Kidney (tissue), 13 donors: ENCODE measurements at regions not wholly inside any gene's neighbourhood (a gene's known extent, or its start where the extent isn't known, plus 50 kb on each side); places are given as distances from the start of the nearest gene placed in this dataset.
A peak's percentile ranks its signal among the peaks of the same experiment; 100 is the strongest.
"Not testable (repeated sequence)": the region's sequence is repeated elsewhere in the genome, so short reads cannot be mapped to it uniquely, and the experiment has no call there.

ENCODE experiments used
- DNase-seq, 5 donors: peaks; one replicate each; pipeline ENCODE4 v3.0.0-alpha.2; 2013 to 2020
- FAIRE-seq: peaks from 2 replicates; lab custom pipeline; 2012; peaks lifted over from hg19 to GRCh38; lab: Jason Lieb, UNC
- H3K27ac ChIP-seq, 2 donors: one replicate each; pipeline ENCODE4 v1.7.0; 2013; ENCODE audit warnings: low read depth in 2 of 2, low read length in 2 of 2, inconsistent platforms in 1 of 2
- H3K27me3 ChIP-seq: one replicate; pipeline ENCODE4 v1.7.1; 2013; ENCODE audit warnings: low read length, inconsistent platforms; ENCODE audit not compliant: control insufficient read depth, insufficient read depth
- H3K36me3 ChIP-seq, 3 donors: one replicate each; pipeline versions ENCODE4 v1.7.0 to v1.7.1; 2013; ENCODE audit warnings: low read length in 3 of 3, control low read depth in 1 of 3, inconsistent platforms in 1 of 3; ENCODE audit not compliant: insufficient read depth in 3 of 3, control insufficient read depth in 2 of 3
- H3K4me1 ChIP-seq, 3 donors: one replicate each; pipeline versions ENCODE4 v1.7.0 to v1.7.1; 2013; ENCODE audit warnings: low read length in 3 of 3, inconsistent platforms in 1 of 3, low read depth in 1 of 3; ENCODE audit not compliant: control insufficient read depth in 2 of 3, insufficient read depth in 2 of 3
- H3K4me3 ChIP-seq, 3 donors: one replicate each; pipeline versions ENCODE4 v1.7.0 to v1.8.1; 2013; ENCODE audit warnings: low read length in 3 of 3, control low read depth in 1 of 3, inconsistent platforms in 1 of 3
- H3K9ac ChIP-seq, 3 donors: one replicate each; pipeline versions ENCODE4 v1.7.0 to v1.7.1; 2013; ENCODE audit warnings: low read length in 3 of 3, control low read depth in 1 of 3, inconsistent platforms in 1 of 3
- H3K9me3 ChIP-seq, 3 donors: one replicate each; pipeline versions ENCODE4 v1.7.0 to v1.7.1; 2013; ENCODE audit warnings: low read length in 3 of 3, control low read depth in 1 of 3, inconsistent platforms in 1 of 3; ENCODE audit not compliant: control insufficient read depth in 2 of 3, insufficient read depth in 1 of 3
- intact Hi-C: fragments of 100-400 bp; cut with DNase I; formaldehyde crosslinking; loops from one replicate; pipeline ENCODE4 v1.11.1; 2022
- TF ChIP-seq, protein P1 (sequence below): IDR thresholded peaks from 3 replicates; pipeline ENCODE4 v1.5.1; 2012; ENCODE audit warnings: mild to moderate bottlenecking, moderate library complexity, borderline replicate concordance; ENCODE audit not compliant: insufficient read depth; ENCODE audit errors: extremely low read depth
- donor health status: control.
- donor health status: control.
- donor health status: control.
- donor health status: control.
- donor health status: control.
- donor health status: DM: yes; HTN: yes; CAD: no.
- donor health status: Normal renal cell carcinoma (clear cell type).

DNA sequence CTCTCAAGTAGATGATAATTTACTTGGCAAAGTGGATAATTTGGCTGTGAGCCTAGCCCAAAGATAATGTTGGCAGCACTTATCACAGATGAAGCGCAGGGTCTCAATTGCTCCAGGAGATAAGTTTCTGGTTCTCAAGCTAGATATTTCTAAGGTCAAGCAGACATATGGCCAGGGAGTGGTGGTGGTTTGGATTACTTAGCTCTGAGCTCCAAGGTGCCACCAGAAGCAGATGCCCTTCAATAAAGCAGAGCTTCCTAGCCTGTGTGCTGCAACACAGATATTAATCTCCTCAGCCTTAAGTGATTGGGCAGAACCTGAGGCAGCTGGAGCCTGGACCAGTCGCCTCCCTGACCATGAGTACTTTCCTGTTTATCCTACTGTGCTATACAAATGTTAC lies 79.2 kb upstream of the NALF2 start:
- FAIRE-seq (no peak), DNase-seq (no peak)
- intact Hi-C loops = no loop called here
- Histone ChIP-seq H3K36me3 (no peaks in the 10 kb centered on the region), H3K9me3 (no peaks in the 10 kb centered on the region), H3K9ac (no peak overlapping the region), H3K4me1 (no peaks in the 10 kb centered on the region), H3K4me3 (no peak overlapping the region), H3K27me3 (no peaks in the 10 kb centered on the region), H3K27ac (no peak overlapping the region)
- TF ChIP-seq, protein P1, sequence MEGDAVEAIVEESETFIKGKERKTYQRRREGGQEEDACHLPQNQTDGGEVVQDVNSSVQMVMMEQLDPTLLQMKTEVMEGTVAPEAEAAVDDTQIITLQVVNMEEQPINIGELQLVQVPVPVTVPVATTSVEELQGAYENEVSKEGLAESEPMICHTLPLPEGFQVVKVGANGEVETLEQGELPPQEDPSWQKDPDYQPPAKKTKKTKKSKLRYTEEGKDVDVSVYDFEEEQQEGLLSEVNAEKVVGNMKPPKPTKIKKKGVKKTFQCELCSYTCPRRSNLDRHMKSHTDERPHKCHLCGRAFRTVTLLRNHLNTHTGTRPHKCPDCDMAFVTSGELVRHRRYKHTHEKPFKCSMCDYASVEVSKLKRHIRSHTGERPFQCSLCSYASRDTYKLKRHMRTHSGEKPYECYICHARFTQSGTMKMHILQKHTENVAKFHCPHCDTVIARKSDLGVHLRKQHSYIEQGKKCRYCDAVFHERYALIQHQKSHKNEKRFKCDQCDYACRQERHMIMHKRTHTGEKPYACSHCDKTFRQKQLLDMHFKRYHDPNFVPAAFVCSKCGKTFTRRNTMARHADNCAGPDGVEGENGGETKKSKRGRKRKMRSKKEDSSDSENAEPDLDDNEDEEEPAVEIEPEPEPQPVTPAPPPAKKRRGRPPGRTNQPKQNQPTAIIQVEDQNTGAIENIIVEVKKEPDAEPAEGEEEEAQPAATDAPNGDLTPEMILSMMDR = no peak

DNA sequence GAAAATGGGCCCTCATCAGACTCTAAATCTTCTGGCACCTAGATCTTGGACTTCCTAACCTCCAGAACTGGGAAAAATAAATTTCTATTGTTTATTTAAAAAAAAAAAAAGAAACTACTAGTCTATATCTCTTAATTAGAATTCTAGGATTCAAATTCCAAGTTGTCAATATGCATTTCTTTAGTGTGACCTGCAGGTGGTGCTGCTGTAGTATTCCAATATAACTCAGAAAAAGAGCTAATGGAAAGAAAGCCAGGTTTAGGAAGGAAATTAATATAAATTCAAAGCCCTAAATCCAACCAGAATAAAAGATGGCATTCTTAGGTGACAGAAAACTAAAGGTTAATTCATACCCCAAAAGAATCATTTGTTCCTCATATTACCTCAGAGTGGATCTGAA lies 80.0 kb upstream of the NALF2 start:
- Histone ChIP-seq H3K9me3 (no peaks in the 10 kb centered on the region), H3K27me3 (no peaks in the 10 kb centered on the region), H3K27ac (no peak overlapping the region), H3K4me3 (no peak overlapping the region), H3K9ac (no peak overlapping the region), H3K4me1 (no peaks in the 10 kb centered on the region), H3K36me3 (no peaks in the 10 kb centered on the region)
- TF ChIP-seq, protein P1 = peak; percentile 25
- DNase-seq = peak in 1 of 5 donors; percentile 20
- peak; percentile 57 for FAIRE-seq
- intact Hi-C loops = no loop called here

DNA sequence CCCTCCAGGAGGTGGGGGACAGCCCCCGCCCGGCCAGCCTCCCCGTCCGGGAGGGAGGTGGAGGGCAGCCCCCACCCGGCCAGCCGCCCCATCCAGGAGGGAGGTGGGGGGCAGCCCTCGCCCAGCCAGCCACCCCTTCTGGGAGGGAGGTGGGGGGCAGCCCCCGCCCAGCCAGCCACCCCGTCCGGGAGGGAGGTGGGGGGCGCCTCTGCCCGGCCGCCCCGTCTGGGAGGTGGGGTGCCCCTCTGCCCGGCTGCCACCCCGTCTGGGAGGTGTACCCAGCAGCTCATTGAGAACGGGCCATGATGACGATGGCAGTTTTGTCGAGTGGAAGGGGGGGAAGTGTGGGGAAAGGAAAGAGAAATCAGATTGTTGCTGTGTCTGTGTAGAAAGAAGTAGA lies 81.9 kb upstream of the NALF2 start:
- DNase-seq, H3K36me3 ChIP-seq, H3K9ac ChIP-seq, intact Hi-C loops, H3K27ac ChIP-seq, H3K4me1 ChIP-seq, H3K9me3 ChIP-seq, FAIRE-seq, H3K27me3 ChIP-seq, H3K4me3 ChIP-seq: not testable (repeated sequence)

DNA sequence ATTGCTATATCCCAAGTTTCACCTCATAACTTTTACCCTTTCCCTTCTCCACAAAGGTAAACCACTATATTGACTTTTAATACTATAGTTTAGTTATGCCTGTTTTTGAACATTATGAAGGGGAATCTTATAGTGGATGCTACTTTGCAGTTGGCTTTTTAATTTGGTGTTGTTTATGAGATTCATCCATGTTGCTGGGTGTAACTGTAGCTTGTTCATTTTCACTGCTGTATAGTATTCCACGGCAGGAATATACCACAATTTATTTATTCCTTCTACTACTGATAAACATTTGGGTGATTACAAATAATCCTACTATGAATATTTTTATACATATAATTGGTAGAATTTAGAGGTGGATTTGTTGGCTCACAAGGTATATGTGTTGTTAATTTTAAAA lies 88.4 kb upstream of the NALF2 start:
- FAIRE-seq = no peak

More for the DNA sequence above, 88.4 kb upstream of the NALF2 start:
- no peaks in the 10 kb centered on the region for H3K27me3 ChIP-seq
- DNase-seq = no peak
- H3K4me3 ChIP-seq = no peak overlapping the region
- H3K4me1 ChIP-seq = no peaks in the 10 kb centered on the region
- no peak overlapping the region for H3K9ac ChIP-seq
- H3K27ac ChIP-seq = no peak overlapping the region
- no peaks in the 10 kb centered on the region for H3K9me3 ChIP-seq
- intact Hi-C loops = no loop called here
- TF ChIP-seq, protein P1 = no peak
- no peaks in the 10 kb centered on the region for H3K36me3 ChIP-seq
